ENCODE measurements at regions not wholly inside any gene's neighbourhood (a gene's known extent, or its start where the extent isn't known, plus 50 kb on each side); places are given as distances from the start of the nearest gene placed in this dataset.

GRCh38 chr6:67535946-67536345 lies 1099.1 kb upstream of the ADGRB3 start:
- dilution Hi-C loops (cut with MboI; ENCODE audit: extremely low pct_ligation_motif_present, low sequenced_read_pairs), result no loop called here
- CTCF ChIA-PET, result no interaction called here
- TF ChIP-seq POLR2A (IDR thresholded peaks at IDR 0.05; ENCODE audit: low read depth, low read length) (no peak), CTCF (IDR thresholded peaks at IDR 0.05; ENCODE audit: extremely low read depth in 1 of 2, insufficient read depth in 1 of 2, low read depth in 1 of 2, low read length in 2 of 2) (no peak), POLR2AphosphoS5 (IDR thresholded peaks at IDR 0.05; ENCODE audit: insufficient read depth, low read depth, low read length) (no peak), FOS (IDR thresholded peaks at IDR 0.05; ENCODE audit: borderline replicate concordance, insufficient read depth, low read length) (no peak), MAX (IDR thresholded peaks at IDR 0.05; ENCODE audit: insufficient read depth, insufficient read length) (no peak), MYC (IDR thresholded peaks at IDR 0.05; ENCODE audit: low read depth, low read length) (no peak), GATA2 (IDR thresholded peaks at IDR 0.05; ENCODE audit: insufficient read depth, insufficient read length, low read depth, low read length) (no peak), JUN (IDR thresholded peaks at IDR 0.05; ENCODE audit: borderline replicate concordance, insufficient read depth, insufficient read length, low read depth) (no peak), EZH2 (IDR thresholded peaks at IDR 0.05; ENCODE audit: borderline replicate concordance, low read depth, low read length, severe bottlenecking) (no peak)

More at GRCh38 chr6:67535946-67536345, 1099.1 kb upstream of the ADGRB3 start:
- H3K9ac ChIP-seq (replicated peaks; ENCODE audit: extremely low read depth, insufficient read depth, low read length), result no peak overlapping the region
- no peaks in the 10 kb centered on the region for H3K27me3 ChIP-seq (ENCODE audit: control insufficient read depth in 2 of 2, insufficient read depth in 2 of 2, low read length in 2 of 2)
- no peaks in the 10 kb centered on the region for H4K20me1 ChIP-seq (replicated peaks; ENCODE audit: control insufficient read depth, extremely low read depth, insufficient read depth, low read length)
- no peaks in the 10 kb centered on the region for H3K9me1 ChIP-seq (replicated peaks; ENCODE audit: control insufficient read depth, extremely low read depth, insufficient read depth, low read length)
- H3K36me3 ChIP-seq (ENCODE audit: control insufficient read depth in 2 of 2, extremely low read depth in 1 of 2, insufficient read depth in 2 of 2, low read length in 2 of 2), result no peaks in the 10 kb centered on the region
- no peaks in the 10 kb centered on the region for H3K9me3 ChIP-seq (replicated peaks; ENCODE audit: control insufficient read depth, insufficient read depth, low read length)
- H3K4me2 ChIP-seq (ENCODE audit: insufficient read depth, low read length), result no peak overlapping the region
- FAIRE-seq (no peak), DNase-seq (ENCODE audit: low read depth, low spot score) (no peak)
- no peak overlapping the region for H3K4me3 ChIP-seq (replicated peaks in 1 of 3; ENCODE audit: insufficient read depth in 1 of 3, low read depth in 1 of 3, low read length in 3 of 3)
- no peaks in the 10 kb centered on the region for H3K79me2 ChIP-seq (ENCODE audit: control insufficient read depth, insufficient read depth, low read length)
- POLR2A ChIA-PET, result no interaction called here
- H3K27ac ChIP-seq (ENCODE audit: insufficient read depth, low read depth, low read length), result no peak overlapping the region
- BruUV-seq (replicated peaks), result no TSS peak
- no peak overlapping the region for H2AFZ ChIP-seq (ENCODE audit: low read depth, low read length)
- intact Hi-C loops (cut with micrococcal nuclease), result no loop called here
- no peaks in the 10 kb centered on the region for H3K4me1 ChIP-seq (ENCODE audit: control insufficient read depth, extremely low read depth, insufficient read depth, low read length)

All from endothelial cell of umbilical vein (primary cell).